Stimulated activated CD4-positive, alpha-beta T cell treated with anti-CD3 and anti-CD28 coated beads, Interleukin-4, amount 100 ng/mL, for 24 hours (primary cell): ENCODE measurements at regions not wholly inside any gene's neighbourhood (a gene's known extent, or its start where the extent isn't known, plus 50 kb on each side); places are given as distances from the start of the nearest gene placed in this dataset.

Experiments used
- DNase-seq: peaks from one replicate; pipeline ENCODE4 v3.0.0-alpha.2; 2020

- DNase-seq: no peak
These were observed 70.4 kb upstream of the SMNDC1 start for GRCh38 chr10:110375121-110375520.

- DNase-seq: no peak
These were observed 71.5 kb upstream of the SMNDC1 start for GRCh38 chr10:110376021-110376766.

GRCh38 chr10:110376767-110377160 is 72.0 kb upstream of the SMNDC1 start:
- no peak for DNase-seq

- DNase-seq: no peak
These were observed 73.3 kb upstream of the SMNDC1 start for GRCh38 chr10:110378006-110378405.

GRCh38 chr10:110378533-110379108 is 73.9 kb upstream of the SMNDC1 start:
- DNase-seq: no peak

- DNase-seq: no peak
These were observed 75.1 kb upstream of the SMNDC1 start for GRCh38 chr10:110379831-110380230.

GRCh38 chr10:110380293-110380692 is 75.6 kb upstream of the SMNDC1 start:
- no peak for DNase-seq

- no peak for DNase-seq
These were observed 78.0 kb upstream of the SMNDC1 start for GRCh38 chr10:110382695-110383094.

- no peak for DNase-seq
These were observed 82.9 kb upstream of the SMNDC1 start for GRCh38 chr10:110387617-110387982.

- DNase-seq: peak; percentile 44
These were observed 83.4 kb upstream of the SMNDC1 start for GRCh38 chr10:110387983-110388686.

GRCh38 chr10:110388687-110389052 is 84.0 kb upstream of the SMNDC1 start:
- no peak for DNase-seq

- no peak for DNase-seq
These were observed 84.5 kb upstream of the SMNDC1 start for GRCh38 chr10:110389255-110389654.

GRCh38 chr10:110391541-110391940 is 86.8 kb upstream of the SMNDC1 start:
- no peak for DNase-seq

GRCh38 chr10:110392121-110392520 is 87.4 kb upstream of the SMNDC1 start:
- no peak for DNase-seq

GRCh38 chr10:110392868-110393740 is 88.4 kb upstream of the SMNDC1 start:
- no peak for DNase-seq

GRCh38 chr10:110393866-110394265 is 89.1 kb upstream of the SMNDC1 start:
- no peak for DNase-seq

- DNase-seq: no peak
These were observed 89.6 kb upstream of the SMNDC1 start for GRCh38 chr10:110394296-110394695.

- no peak for DNase-seq
These were observed 90.2 kb upstream of the SMNDC1 start for GRCh38 chr10:110394898-110395297.

- DNase-seq: peak; percentile 50
These were observed 90.9 kb upstream of the SMNDC1 start for GRCh38 chr10:110395350-110396283.

GRCh38 chr10:110396284-110396651 is 91.5 kb upstream of the SMNDC1 start:
- DNase-seq: no peak

GRCh38 chr10:110397856-110398255 is 93.1 kb upstream of the SMNDC1 start:
- DNase-seq: no peak

- DNase-seq: no peak
These were observed 93.8 kb upstream of the SMNDC1 start for GRCh38 chr10:110398419-110399105.
